ENCODE measurements at regions not wholly inside any gene's neighbourhood (a gene's known extent, or its start where the extent isn't known, plus 50 kb on each side); places are given as distances from the start of the nearest gene placed in this dataset.

DNA sequence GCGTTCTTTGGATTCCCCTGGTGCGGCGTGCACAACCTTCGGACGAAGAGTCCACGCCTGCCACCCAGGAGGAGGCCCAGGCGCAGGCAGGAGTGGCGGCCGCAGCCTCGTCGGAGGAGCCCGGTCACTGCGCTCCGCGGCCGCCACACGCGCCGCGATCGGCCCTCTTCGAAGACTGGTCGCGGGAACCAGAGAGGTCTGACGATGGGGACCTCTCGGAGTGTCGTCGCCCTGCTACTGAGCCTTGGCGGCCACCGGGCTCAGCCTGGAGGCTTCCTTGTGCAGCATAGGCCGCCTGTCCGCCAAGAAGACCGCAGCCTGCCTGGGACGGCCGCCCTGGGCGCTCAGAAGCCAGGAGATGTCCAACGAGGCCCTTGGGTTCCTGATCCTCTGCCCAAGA lies 112.5 kb upstream of the SELENOP start:
- no peak overlapping the region for H3K27ac ChIP-seq
- TF ChIP-seq, protein P1, sequence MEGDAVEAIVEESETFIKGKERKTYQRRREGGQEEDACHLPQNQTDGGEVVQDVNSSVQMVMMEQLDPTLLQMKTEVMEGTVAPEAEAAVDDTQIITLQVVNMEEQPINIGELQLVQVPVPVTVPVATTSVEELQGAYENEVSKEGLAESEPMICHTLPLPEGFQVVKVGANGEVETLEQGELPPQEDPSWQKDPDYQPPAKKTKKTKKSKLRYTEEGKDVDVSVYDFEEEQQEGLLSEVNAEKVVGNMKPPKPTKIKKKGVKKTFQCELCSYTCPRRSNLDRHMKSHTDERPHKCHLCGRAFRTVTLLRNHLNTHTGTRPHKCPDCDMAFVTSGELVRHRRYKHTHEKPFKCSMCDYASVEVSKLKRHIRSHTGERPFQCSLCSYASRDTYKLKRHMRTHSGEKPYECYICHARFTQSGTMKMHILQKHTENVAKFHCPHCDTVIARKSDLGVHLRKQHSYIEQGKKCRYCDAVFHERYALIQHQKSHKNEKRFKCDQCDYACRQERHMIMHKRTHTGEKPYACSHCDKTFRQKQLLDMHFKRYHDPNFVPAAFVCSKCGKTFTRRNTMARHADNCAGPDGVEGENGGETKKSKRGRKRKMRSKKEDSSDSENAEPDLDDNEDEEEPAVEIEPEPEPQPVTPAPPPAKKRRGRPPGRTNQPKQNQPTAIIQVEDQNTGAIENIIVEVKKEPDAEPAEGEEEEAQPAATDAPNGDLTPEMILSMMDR (conservative IDR thresholded peaks at IDR 0.05), result no peak

DNA sequence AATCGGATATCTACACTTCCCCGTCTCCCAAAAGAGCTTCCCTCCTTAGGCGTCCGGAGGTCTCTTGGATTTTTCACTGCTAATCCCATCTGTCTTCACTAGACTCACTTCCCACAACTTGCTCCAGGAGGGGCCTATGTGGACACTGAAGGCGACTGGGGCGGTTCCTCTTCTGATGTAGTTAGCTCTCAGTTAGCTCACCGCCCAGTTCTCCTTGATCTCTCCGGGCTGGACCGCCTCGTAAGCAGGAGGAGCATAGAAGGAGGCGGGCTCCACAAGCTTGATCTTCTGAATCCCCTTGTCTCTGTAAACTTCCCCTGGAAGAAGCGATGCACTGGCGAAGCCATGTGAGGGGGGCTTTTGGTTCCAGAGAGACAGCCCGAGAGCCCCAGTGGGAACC lies 112.0 kb upstream of the SELENOP start:
- TF ChIP-seq, protein P1 (conservative IDR thresholded peaks at IDR 0.05), result no peak
- H3K27ac ChIP-seq, result no peak overlapping the region

DNA sequence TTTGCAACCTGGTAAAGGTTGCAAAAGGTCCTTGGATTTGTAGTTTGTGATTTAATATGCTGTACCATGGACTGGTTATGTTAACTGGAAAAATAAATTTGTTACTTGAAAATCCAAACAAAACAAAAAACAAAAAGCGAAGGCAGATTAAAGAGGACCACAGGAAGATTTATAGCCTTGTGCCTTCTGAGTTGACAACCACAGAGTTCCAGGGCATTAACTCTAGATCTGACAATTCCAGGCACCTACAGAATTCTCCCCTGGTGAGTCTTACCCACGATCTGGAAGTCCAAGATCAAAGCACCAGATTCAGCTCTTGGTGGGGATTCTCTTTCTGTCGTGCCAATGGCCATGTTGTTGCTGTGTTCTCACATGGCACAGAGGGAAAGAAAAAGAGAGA lies 107.9 kb upstream of the SELENOP start:
- no peak overlapping the region for H3K27ac ChIP-seq

DNA sequence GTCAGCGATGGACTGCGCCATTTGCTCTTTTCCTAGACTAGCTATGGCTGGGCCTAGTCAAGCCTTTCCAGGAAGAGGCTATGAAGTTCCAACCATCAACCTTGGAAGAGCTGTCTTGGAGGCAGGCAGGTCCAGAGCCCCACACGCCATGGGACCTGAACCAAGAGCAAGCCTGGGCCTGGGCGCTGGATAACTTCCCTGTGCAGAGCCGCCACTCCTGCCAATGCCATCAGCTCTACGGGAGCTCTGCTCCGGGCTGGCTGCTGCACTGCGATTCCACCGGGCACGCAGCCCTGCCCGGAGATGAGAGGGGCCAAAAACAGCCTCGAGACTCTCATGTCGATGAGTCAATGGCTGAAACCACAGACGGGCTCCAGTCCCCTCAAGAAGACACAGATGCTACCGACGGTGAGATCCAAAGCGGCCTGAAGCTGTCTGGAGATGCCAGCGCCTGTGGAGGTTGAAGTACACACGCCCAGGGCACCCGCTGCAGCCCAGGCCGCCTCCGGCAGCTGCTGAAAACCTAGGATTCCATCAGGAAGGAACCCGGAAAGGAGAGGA lies 103.7 kb upstream of the SELENOP start:
- TF ChIP-seq, protein P1 (conservative IDR thresholded peaks at IDR 0.05), result no peak
- no peak overlapping the region for H3K27ac ChIP-seq

More for the DNA sequence above, 107.9 kb upstream of the SELENOP start:
- TF ChIP-seq, protein P1 (conservative IDR thresholded peaks at IDR 0.05), result no peak

DNA sequence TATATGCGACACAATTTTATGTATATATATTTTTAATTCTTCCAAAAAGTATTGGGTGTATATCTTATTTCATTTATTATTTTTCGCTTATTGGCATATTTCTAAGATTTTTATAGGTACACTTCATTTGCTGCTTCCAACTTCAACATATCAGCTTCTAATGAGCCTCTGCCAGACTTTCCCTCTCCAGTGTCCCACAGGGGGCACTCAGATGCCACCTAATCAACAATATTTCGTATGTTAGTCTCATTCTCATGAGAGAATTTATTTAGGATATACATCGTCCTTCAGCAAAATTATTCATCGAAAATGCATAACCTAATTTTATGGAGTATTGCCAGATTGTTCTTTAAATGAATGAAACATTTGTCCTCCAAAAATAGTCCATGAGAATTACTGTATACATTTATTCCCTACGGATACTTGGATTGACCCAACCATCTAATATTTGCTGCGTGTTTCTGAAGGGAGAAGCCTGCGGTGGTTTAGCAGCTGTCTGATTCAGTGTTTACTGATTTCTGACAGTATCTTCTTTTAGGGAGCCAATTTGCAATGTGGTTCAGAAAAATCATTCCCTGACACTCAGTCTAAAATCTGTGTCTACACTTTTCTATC lies 100.6 kb upstream of the SELENOP start:
- TF ChIP-seq, protein P1 (conservative IDR thresholded peaks at IDR 0.05), result peak; percentile 84
- H3K27ac ChIP-seq, result no peak overlapping the region

DNA sequence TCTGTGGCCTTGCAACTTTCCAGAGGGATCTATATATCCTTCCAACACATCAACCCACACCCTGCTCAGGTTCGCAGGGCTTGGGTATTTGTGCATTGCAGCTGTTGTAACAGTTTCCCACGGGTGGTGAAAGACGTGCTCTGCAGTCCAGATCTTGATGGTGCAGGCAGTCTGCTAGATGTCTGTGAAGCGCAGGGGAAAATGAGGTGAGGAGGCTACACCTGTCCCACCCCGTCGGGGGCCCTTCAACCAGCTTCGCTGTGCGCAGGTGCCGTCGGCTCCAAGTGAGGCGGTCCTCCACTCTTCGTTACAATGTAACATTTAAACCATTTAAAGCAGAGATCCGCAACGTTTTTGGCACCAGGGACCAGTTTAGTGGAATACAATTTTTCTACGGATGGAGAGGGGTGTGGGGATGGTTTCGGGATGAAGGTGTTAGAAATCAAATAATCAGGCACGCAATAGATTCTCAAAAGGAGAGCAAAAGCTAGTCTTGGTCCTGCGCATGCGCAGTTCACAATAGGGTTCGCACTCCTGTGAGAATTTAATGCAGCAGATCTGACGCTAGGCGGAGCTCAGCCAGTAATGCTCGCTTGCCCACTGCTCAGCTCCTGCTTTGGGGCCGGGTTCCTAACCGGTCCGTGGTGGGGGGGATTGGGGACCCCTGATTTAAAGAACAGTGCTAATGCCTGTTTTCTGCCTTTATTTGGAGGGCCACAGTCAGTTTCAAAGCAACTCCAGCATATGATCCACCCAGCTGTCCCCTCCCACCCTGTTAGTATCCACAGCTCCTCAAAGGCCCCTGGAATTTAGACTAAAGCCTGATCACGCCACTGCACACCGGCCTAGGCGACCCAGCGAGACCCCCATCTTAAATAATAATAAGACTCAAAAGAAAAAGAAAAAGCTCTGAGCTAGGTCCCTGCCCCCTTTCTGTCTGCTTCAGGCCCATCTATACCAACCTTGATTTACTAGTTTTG lies 97.1 kb upstream of the SELENOP start:
- TF ChIP-seq, protein P1 (conservative IDR thresholded peaks at IDR 0.05), result peak; percentile 91
- H3K27ac ChIP-seq, result peak overlapping the region; percentile 28; the same call in 1 of the 2 replicates

DNA sequence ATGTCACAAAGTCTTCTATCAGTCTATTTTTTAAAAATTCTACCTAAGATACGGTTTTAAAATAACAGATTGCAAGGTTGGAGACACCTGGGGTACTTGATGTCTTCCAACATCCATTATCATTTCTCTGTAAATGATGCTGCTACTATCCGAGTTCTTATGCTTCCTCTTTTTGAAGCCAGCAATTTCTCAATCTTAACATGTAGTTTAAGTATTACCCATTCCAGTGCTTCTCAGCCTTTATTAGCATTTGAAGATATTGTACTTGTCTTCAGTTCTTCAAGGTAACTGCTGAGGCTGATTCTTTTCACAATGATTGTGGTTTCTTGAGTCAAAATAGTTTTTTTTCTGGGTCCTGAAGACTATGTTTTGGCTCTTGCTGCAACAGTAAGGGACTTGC lies 96.4 kb upstream of the SELENOP start:
- no peak overlapping the region for H3K27ac ChIP-seq
- TF ChIP-seq, protein P1 (conservative IDR thresholded peaks at IDR 0.05), result no peak

Measured in VCaP (cell line).